GM19324 (cell line): ENCODE measurements at regions not wholly inside any gene's neighbourhood (a gene's known extent, or its start where the extent isn't known, plus 50 kb on each side); places are given as distances from the start of the nearest gene placed in this dataset.

ENCODE experiments used
- ATAC-seq: cut with Tn5 transposase; IDR thresholded peaks from one replicate; pipeline ENCODE4 v1.9.1; 2021; ENCODE audit warnings: mild to moderate bottlenecking, moderate library complexity; ENCODE audit not compliant: unreplicated experiment, low FRiP score

DNA sequence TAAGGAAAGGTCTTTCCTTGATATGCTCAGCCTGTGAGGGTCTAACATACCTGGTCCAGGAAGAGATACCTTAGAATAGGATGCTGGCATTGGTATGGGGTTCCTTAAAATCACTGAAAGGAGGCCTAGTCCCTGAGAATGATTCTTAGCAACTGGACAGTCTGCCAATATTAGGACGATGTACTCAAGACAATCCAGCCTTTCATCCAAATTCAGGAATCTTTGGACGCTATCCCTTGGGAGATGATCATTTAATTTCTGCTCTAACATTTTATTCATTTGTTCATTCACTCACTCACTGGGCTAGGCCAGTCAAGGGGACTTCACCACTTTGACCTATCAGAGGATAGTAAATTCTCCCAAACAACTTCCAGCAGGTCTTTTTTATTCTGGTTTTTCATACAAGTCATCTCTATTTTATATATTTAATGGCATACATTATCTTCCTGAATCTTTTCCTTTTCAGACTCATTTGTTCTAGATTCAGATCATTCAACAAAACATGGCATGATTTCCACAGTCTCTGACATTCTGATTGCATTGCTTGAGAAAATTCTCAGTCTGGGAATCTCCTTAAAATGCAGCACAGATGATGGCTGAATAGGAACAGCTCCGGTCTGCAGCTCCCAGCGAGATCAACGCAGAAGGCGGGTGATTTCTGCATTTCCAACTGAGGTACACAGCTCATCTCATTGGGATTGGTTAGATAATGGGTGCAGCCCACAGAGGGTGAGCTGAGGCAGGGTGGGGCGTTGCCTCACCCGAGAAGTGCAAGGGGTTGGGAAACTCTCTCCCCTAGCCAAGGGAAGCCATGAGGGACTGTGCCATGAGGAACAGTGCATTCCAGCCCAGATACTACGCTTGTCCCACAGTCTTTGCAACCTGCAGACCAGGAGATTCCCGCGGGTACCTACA lies 118.0 kb upstream of the PRICKLE1 start:
- no peak for ATAC-seq

DNA sequence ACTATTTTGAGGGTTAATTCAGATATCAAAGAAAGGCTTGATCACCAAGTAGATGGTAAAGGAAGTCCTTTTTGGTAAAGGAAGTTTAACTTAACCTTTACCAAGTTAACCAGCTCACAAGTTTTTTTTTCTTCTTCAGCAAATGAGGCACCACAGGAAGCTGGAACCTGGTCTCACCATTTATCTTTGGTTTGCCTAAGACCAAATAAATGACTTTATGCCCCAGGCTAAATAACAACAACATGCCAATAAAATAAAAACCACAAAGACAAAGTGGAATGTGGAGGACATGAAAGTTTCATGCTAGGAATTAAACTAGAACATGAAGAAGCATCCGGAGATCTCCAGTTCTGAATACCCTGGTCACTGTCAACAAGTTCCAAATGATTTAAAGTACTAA lies 116.8 kb upstream of the PRICKLE1 start:
- no peak for ATAC-seq

DNA sequence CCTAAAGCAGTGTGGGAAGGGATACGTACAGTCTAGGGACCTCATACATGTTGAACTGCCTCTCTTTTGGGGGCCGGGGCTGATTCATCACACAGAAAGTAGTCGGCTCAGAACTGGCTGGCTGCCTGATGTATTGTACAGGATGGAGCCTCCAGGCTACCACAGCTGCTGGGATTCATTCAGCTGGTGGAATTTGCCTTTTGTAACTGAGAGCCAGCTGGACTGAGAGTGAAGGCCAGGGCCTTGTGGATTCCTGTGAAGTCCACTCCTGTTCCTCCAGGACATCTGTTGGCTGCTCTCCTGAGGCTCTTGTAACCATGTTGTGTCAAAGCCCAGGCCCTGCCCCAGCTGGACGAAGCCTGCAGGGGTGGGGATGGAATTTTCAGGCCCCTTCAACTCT lies 116.3 kb upstream of the PRICKLE1 start:
- ATAC-seq: no peak

DNA sequence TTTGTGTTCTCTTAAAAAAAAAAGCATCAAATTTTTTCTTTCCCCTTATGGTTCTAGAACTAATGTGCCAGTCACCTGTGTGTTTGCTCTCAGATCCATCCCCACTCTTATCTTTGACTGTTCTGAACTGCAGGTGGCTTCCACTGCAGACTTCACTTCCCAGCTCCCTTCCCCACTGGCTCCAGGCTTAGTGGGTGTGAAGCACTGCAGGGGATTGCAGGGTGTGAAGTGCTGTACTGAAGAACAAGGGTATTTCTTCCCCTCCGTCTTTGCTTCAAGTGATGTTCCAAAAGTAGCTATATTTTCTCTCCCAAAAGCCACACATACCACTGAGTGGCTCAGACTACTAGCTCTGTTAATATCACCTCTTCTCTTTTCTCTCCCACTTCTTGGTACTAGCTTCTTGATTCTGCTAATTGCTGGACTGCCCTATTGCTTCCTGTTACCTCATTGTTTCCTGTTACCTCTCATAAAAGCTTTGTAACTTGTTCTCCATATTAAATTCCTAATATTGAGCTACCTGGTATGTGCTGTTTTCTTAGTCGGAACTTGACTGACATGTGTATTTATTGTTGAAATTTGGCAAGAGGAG lies 115.4 kb upstream of the PRICKLE1 start:
- no peak for ATAC-seq

DNA sequence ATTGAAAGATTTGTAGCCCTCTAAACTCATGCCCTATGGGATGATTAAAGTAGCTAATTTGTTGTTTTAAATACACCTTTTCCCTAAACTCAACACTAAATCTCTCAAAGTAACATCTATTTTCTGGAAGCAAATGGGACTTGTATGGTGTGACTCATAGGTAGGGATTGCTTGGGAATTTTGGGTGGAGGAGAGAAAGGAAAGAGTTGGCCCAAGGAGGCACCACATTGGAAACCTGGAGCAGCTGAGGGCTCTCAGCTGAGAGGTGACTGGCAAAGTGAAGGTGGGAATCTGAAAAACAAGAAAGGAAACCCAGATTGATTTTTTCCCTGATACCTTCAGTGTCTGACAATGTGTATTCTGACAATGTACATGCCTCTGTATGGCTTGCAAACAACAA lies 114.8 kb upstream of the PRICKLE1 start:
- no peak for ATAC-seq

DNA sequence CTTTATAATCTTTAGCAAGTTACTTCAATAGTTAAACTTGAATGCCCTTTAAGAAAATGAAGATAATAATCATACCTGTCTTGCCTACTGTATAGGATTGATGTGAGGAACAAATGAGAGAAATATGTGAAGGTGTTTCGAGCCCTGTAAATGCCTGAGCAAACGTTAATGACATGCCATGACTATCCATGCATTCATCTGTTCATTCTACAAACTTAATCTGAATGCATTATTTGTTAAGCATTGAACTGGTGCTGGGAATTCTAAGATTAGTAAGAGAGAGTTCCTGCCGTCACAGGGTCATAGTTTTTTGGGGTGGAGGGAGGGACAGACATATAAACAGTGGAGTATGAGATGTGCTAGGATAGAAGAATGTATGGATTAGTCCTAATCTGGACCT lies 111.5 kb upstream of the PRICKLE1 start:
- ATAC-seq: no peak

DNA sequence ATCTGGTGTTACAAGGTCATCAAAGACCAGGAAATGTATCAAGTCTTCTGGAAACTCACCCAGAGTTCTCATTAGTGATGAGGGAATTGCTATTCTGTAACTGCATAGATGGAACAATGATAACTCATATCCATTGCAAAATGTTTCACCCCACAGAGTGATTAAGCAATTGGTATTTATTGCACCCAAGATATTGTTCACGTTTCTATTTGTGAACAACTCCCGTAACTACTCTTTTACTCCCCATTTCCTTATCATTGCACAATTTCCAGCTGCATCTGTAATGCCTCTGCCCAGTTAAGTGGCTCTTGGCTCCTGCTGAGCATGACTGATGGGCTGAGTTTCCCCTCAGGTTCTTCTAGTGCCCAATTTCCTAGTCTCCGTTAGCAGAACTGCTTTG lies 108.7 kb upstream of the PRICKLE1 start:
- no peak for ATAC-seq

DNA sequence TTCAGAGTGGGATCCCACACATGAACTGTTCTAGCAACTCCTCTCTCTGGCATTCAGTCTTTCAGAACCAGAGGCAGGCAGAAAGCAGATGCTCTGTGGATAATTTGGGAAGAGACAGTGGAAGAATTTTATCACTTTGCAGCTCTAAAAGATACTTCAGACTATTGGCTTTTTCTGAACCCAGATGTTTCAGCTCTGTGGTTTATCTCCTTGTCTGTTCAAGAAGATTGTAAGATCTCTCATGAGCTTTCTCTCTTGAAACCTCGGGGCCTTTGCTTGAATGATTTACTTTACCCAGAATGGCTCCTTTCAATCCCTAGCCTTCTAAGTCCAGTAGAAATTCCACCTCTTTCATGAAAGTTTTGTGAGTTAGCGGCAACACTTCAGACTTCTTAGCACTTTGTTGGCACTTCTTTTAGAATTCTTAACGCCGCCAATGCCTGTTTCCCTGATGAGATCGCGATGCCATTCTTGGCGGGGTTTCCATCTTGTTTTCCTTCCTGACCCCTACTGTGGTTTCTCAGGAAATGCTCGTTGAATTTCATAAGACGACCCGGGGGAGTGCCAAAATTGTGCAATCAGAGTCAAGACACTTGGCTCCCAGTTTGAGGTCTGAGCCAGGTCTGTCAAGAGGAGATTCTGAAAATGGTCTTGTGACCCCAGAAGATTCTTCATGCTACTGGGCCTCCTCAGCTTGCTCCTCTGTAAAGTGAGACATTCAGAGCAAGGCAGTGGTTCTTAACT lies 107.0 kb upstream of the PRICKLE1 start:
- ATAC-seq: no peak

DNA sequence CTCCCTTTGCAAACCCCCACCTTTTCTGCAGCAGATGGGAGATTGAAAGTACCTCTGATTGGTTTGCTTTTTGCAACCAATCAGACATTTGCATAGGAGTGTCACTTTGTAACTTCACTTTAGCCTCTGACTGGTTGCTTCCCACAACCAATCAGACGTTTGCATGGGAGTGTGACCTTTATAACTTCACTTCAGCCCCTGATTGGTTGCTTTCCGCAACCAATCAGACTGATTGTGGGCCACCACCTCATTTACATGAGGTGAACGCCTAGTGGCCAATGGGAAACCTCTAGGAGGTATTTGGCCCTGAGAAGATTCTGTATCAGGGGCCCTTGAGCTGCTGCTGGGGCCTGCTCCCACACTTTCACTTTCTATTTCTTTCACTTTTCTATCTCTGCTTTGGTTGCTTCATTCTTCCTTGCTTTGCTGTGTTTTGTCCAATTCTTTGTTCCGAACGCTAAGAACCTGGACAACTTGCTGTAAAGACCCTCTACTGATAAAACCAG lies 106.0 kb upstream of the PRICKLE1 start:
- no peak for ATAC-seq

DNA sequence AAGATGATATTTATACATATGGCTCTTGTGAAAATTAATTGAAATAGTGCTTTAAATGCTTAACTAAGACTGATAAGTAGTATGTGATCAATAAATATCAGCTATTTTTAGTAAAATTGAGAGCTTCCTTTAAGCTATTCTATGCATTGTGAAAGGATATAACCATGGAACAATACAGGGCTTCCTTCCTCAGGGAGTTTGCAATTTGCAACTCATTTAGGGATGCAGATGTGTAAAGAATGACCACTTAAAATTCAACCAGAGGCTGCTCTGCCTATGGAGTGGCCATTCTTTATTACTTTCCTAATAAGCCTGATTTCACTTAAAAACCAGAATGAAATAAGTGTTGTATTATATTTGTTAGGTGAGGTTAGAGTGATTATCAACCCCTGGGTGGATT lies 103.2 kb upstream of the PRICKLE1 start:
- no peak for ATAC-seq

DNA sequence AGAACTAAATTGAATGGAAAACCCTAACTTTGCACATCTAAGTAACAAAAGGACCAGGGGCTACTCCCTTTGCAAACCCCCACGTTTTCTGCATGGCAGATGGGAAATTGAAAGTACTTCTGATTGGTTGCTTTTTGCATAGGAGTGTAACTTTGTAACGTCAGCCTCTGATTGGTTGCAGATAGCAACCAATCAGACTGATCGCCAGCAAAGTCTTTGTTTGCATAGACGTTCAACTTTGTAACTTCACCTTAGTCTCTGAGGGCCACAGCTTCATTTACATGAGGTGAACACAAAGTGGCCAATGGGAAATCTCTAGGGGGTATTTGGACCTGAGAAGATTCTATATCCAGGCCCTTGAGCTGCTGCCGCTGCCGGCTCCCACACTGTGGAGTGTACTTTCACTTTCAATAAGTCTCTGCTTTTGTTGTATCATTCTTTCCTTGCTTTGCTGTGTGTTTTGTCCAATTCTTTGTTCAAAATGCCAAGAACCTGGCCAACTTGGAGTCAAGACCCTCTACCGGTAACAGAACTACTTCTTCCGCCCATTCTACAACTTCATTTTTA lies 102.5 kb upstream of the PRICKLE1 start:
- ATAC-seq: no peak

DNA sequence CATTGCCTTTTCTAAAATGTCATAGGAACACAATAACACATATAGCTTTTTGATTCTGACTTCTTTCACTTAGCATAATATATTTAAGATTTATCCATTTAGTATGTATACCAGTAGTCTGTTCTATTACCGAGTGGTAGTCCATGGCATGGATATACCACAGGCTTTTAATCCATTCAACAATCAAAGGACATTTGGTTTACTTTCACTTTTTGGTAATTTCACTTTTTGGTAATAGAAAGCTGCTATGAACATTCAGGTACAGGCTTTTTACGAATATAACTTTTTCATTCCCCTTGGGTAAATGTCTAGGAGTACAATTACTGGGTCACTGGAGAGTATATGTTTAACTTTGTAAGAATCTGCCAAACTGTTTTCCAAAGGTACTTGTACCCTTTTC lies 100.7 kb upstream of the PRICKLE1 start:
- no peak for ATAC-seq

DNA sequence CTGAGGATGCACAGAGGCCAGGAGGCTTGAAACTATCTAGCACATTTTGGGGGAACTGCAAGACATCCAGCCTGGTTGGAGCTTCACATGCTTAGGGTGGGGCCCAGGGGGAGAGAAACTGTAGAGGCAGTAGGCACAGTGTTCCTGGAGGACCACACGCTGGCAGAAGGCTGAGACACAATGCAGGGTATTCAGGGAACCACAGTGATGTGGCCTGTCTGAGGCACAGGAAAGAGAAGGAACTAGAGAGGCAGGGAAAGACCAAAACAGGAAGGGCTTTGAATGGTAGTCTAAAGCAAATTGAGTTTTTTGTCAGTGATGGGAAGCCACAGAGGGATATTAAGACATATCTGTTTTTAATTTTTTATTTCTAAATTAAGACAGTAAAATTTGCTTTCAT lies 100.2 kb upstream of the PRICKLE1 start:
- ATAC-seq: no peak

DNA sequence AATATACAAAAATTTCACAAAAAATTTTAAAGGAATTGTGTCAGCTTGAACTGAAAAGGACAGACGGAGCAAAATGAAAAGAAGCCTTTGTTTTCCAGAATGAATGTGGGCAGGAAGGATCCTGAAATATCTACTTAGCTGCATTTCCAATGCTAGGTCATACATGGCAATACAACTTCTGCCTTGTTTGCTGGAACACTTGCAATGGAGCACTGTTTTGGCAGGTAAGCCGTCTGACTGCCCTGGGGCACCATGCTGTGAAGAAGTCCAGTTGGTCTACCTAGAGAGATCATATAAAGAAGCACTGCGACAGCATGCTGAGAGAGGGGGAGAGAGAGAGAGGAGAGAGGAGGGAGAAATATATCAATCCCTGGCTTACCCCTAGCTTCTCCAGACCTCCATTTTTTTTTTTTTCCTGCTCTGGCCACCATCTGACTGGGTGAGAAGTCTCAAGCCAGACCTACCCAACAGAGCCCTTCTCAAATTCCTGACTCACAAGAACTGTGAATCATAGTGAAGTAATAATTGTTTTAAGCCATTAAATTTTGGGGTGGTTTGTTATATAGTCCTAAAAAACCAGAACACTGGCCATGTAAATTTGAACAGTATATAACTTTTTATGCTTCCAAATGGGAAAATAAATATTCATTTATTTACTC lies 97.1 kb upstream of the PRICKLE1 start:
- no peak for ATAC-seq

DNA sequence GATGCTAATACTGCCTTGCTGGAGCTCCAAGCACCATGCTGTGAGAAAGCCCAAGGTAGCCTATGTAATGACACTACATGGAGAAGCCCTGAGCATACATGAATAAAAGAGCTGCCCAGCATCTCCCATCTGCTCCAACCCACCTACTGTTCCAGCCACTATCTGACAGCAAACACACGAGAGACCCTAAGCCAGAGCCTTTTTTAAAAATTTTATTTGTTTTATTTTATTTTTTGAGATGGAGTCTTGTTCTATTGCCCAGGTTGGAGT lies 95.2 kb upstream of the PRICKLE1 start:
- ATAC-seq: no peak

DNA sequence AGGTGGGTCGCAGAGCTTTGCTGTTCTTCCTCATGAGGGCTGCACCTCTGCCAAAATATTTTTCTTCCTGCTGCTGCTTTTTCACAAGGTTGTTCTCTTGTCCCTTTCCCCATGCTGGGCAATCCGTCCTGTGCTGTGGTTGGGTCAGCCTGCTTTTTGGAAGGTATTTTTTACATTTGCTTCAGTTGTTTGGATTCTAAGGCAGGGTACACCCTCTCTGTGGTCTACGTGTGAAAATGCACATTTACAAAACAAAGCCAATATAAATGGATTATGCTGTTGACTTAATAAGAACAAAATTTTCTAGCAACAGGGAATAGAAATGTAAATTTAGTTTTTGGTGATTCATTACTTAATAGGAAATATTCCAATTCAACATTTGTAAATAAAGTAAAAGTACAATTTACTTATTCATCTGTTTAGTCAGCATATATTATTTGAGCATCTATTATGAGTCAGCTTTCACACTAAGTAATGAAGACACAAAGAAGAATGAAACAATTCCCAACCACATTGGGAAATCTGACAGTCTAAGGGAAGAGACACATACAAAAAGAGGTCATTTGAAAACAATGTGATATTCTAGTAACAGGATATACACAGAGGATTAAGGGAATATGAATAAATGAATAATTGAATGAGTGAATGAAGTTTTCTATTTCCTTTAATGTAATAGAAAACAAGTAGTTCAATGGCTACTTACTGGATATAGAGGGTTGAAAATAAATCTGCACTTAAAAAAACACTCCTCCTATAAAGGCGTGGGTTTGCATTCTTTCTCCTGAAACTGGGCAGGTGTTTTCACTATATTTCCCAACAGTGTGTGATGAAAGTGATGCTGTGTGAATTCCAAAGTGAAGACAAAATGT lies 94.6 kb upstream of the PRICKLE1 start:
- no peak for ATAC-seq

DNA sequence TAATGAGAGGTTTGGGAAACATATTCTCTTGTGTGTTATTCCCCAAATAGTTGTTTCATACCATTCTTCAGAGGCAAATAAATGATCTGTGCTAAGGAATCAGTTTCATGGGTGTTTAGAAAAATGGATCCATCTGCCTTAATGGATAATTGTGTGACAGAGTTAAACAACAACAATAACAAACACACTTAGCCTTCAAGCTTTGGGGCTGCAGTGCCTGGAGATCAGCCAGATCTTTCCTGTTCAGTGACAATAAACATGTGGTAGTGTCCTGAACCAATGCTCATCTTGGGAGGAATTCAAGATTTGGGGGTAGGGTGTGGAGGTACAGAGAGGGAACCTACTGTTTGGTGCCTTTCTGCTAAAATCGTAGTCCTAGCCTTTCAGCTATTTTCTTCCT lies 93.7 kb upstream of the PRICKLE1 start:
- no peak for ATAC-seq

DNA sequence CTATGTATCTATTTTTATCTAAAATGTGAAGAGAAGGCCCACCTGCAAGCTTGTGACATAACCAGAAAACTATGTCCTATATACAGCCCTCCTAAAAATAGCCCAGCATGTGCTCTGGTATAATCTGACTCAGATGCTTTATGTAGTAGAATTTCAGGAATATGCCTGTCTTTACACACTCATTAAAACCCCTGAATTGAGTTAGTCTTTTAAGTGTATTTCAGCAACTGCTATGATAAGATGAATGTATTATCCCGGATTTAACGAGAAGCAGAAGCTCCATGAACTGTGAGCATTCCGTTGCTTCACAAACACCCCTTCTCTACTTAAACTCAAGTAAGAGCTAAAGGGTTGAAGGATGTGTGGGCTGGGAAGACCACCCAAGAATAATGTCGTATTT lies 89.9 kb upstream of the PRICKLE1 start:
- no peak for ATAC-seq

DNA sequence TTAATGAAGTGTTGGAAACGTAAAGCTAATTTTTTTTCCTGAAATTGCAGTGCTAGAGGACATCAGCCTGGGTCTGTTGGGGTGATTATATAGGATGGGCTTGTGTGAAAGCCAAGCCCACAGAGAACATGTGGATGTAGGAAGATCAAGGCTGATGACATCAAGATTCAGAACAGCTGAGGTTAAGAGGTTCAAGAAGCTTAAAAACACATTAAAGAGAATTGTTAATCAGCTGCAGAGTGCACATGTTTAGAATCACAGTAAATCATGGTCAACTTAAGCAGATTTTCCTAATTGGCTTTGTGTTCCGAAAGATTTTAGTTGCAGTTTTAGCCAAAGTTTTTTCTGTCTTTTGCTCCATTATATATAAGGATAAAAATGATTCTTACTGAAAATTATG lies 87.9 kb upstream of the PRICKLE1 start:
- ATAC-seq: no peak

DNA sequence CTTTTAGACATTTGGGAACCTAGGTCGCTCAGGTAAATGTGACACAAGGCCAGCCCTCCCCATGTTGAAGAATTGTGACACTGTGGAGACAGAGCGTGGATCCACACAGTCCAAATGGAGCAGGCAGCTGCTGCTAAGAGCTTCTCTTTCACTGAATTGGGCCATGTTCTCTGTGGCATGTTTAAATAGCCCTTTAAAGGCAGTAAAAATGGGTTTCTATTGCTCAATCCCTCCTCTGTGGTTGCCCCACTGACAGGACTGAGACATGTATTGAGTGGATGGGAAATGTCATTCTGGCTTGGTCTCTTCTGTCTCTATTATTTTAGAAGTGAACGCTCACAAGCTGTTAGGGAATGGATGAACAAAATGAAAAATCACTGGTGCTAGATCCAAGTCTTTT lies 84.0 kb upstream of the PRICKLE1 start:
- no peak for ATAC-seq
